Glutamatergic neuron (in vitro differentiated cells): ENCODE measurements at regions not wholly inside any gene's neighbourhood (a gene's known extent, or its start where the extent isn't known, plus 50 kb on each side); places are given as distances from the start of the nearest gene placed in this dataset.

ENCODE experiments used
- DNase-seq: peaks from one replicate; pipeline ENCODE4 v3.0.0; 2022
- H3K27ac Mint-ChIP-seq: one replicate; pipeline ENCODE4 v1.8.0; 2020; ENCODE audit warnings: mild to moderate bottlenecking, mixed read lengths, inconsistent platforms; ENCODE audit not compliant: unreplicated experiment
- H3K27me3 Mint-ChIP-seq: one replicate; pipeline ENCODE4 v1.8.0; 2020; ENCODE audit warnings: mild to moderate bottlenecking, moderate library complexity, mixed read lengths, inconsistent platforms; ENCODE audit not compliant: unreplicated experiment
- H3K36me3 Mint-ChIP-seq: one replicate; pipeline ENCODE4 v1.8.0; 2020; ENCODE audit warnings: mild to moderate bottlenecking, mixed read lengths, inconsistent platforms; ENCODE audit not compliant: unreplicated experiment
- H3K4me1 Mint-ChIP-seq: one replicate; pipeline ENCODE4 v1.8.0; 2020; ENCODE audit warnings: mild to moderate bottlenecking, low read depth, mixed read lengths, inconsistent platforms; ENCODE audit not compliant: unreplicated experiment
- H3K4me3 Mint-ChIP-seq: one replicate; pipeline ENCODE4 v1.8.0; 2020; ENCODE audit warnings: mild to moderate bottlenecking, mixed read lengths, inconsistent platforms; ENCODE audit not compliant: unreplicated experiment
- H3K9me3 Mint-ChIP-seq: one replicate; pipeline ENCODE4 v1.8.0; 2020; ENCODE audit warnings: mild to moderate bottlenecking, moderate library complexity, mixed read lengths, inconsistent platforms; ENCODE audit not compliant: unreplicated experiment
- TF ChIP-seq, protein P1 (sequence below): fragments of 200-600 bp; sonication (generic); IDR thresholded peaks from one replicate; pipeline ENCODE4 v1.5.0; 2021; ENCODE audit not compliant: partially characterized antibody, unreplicated experiment

DNA sequence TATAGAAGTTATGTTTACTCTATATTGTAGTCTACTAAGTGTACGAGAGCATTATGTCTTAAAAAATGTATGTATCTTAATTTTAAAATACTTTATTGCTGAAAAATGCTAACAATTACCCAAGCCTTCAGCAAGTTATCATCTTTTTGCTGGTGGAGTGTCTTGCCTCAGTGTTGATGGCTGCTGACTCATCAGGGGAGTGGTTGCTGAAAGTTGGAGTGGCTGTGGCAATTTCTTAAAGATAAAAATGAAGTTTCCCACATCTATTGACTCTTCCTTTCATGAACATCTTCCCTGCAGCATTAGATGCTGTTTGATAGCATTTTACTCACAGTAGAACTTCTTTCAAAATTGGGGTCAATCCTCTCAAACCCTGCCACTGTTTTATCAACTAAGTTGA, 95.8 kb downstream of the CDC7 start:
- no peak overlapping the region for H3K4me3 Mint-ChIP-seq
- H3K36me3 Mint-ChIP-seq: no peaks in the 10 kb centered on the region
- H3K4me1 Mint-ChIP-seq: no peaks in the 10 kb centered on the region
- peaks cover 8% of the 10 kb centered on the region for H3K27me3 Mint-ChIP-seq
- no peak for DNase-seq
- H3K9me3 Mint-ChIP-seq: peaks cover 2% of the 10 kb centered on the region
- TF ChIP-seq, protein P1, sequence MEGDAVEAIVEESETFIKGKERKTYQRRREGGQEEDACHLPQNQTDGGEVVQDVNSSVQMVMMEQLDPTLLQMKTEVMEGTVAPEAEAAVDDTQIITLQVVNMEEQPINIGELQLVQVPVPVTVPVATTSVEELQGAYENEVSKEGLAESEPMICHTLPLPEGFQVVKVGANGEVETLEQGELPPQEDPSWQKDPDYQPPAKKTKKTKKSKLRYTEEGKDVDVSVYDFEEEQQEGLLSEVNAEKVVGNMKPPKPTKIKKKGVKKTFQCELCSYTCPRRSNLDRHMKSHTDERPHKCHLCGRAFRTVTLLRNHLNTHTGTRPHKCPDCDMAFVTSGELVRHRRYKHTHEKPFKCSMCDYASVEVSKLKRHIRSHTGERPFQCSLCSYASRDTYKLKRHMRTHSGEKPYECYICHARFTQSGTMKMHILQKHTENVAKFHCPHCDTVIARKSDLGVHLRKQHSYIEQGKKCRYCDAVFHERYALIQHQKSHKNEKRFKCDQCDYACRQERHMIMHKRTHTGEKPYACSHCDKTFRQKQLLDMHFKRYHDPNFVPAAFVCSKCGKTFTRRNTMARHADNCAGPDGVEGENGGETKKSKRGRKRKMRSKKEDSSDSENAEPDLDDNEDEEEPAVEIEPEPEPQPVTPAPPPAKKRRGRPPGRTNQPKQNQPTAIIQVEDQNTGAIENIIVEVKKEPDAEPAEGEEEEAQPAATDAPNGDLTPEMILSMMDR: no peak
- H3K27ac Mint-ChIP-seq: no peak overlapping the region

DNA sequence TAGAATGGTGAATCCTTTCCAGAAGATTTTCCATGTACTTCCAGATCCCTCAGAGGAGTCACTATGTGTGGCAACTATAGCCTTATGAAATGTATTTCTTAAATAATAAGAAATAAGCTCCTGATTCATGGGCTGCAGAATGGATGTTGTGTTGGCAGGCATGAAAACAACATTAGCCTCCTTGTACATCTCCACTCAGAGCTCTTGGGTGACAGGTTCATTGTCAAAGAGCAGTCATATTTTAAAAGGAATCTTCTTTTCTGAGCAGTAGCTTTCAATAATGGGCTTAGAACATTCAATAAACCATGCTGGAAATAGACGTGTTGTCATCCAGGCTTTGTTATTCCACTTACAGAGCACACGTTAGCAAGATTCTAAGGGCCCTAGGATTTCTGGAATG, 96.6 kb downstream of the CDC7 start:
- DNase-seq: no peak
- H3K36me3 Mint-ChIP-seq: no peaks in the 10 kb centered on the region
- H3K27me3 Mint-ChIP-seq: peaks cover 8% of the 10 kb centered on the region
- no peak overlapping the region for H3K4me3 Mint-ChIP-seq
- TF ChIP-seq, protein P1: no peak
- peaks cover 5% of the 10 kb centered on the region for H3K4me1 Mint-ChIP-seq
- no peak overlapping the region for H3K27ac Mint-ChIP-seq
- H3K9me3 Mint-ChIP-seq: peaks cover 2% of the 10 kb centered on the region

DNA sequence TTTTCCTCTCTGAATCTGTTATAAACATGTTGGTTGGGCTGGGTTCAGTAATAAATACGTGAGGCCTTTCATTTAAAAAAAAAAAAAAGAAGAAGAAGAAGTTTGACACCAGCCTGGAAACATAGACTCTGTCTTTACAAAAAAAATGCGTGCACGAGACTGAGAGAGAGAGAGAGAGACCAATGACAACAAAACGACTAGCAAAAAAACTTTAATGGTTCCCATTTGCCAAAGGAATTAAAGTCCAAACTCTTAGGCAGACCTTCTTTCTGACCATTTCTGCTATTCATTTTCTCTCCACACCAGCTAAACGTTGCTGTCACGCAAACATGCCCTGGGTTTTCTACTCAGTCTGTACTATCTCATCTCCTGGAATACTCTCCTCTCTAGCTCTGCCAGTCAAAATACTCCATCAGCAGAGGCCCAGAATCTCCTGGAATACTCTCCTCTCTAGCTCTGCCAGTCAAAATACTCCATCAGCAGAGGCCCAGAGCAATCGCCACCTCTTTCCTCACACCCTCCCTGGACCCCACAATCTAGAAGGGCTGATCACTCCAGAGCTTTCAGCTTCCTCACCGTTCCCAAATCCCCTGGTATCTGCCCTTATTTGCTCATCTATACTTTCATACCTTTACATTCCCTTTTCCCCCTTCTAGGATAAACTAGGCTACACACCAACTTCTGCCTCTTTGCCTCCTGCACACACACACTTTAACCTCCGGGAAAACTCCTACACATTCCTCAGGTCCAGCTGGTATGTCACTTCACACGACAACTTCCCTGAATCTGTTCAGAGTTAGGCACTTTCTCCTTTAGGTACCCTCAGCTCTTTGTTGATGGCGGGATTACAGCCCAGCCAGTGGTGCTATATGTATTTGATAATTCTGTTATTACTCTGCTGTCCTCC, 100.0 kb downstream of the CDC7 start:
- Mint-ChIP-seq H3K36me3 (no peaks in the 10 kb centered on the region), H3K9me3 (peaks cover 2% of the 10 kb centered on the region), H3K4me3 (no peak overlapping the region), H3K4me1 (peaks cover 11% of the 10 kb centered on the region), H3K27ac (no peak overlapping the region), H3K27me3 (peaks cover 8% of the 10 kb centered on the region)
- no peak for DNase-seq
- TF ChIP-seq, protein P1: no peak

DNA sequence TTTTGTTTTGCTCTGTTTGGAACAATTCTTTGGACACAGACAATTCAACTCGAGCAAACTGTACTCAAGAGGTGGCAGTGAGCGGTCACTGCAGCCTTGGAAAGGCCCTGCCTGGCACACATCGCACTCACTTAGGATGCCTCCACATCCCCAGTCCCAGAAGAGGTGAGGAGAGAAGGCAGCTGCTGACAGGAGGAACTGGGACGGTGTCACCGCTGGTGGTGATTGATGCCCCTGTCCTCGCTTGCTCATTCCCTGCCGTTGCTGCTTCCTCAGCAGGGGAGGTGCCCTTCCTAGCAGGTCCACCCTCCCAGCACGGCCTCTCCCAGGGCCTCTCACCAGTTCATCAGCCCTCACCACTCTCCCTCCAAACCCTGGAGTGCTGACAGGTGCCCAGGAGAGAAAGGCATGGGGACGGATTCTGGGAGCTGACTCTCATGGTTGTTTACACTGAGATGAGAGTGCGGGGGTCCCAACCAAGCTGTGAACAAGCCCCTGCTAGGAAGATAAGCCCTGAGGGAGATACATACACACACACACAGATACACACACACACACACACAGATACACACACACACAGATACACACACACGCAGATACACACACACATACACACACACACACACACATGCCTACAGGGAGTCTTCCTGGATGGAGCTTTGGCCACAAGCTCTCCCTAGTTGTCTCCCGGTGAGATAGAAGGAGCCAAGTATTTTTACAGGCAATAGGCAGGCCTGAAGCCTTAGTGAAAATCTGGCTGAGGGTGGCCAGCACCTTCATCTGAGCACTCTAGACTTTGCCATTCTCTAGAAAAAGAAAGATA, 101.1 kb downstream of the CDC7 start:
- no peak for DNase-seq
- Mint-ChIP-seq H3K4me1 (peaks cover 11% of the 10 kb centered on the region), H3K27ac (no peak overlapping the region), H3K4me3 (no peak overlapping the region), H3K27me3 (peaks cover 8% of the 10 kb centered on the region), H3K36me3 (no peaks in the 10 kb centered on the region), H3K9me3 (peaks cover 3% of the 10 kb centered on the region)
- TF ChIP-seq, protein P1: no peak

DNA sequence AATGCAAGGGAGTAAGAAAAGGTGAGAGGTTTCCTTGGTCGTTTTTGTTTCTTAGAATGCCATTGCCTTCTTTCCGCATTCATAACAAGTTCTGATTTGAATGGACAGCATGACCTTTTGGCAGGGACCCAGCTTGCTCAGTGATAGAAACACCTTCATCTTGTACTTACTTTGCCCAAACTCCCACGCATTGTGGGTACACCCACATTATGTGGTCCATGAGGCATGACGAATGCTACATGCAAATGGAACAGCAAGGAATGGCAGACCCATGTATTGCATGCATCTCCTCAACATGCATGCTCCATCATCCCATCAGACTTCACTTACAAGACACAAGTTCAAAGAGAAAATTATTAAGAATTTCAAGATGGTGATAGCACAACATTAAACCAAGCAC, 102.8 kb downstream of the CDC7 start:
- Mint-ChIP-seq H3K4me1 (peaks cover 11% of the 10 kb centered on the region), H3K27ac (no peak overlapping the region), H3K27me3 (peaks cover 6% of the 10 kb centered on the region), H3K9me3 (peaks cover 1% of the 10 kb centered on the region), H3K36me3 (no peaks in the 10 kb centered on the region), H3K4me3 (no peak overlapping the region)
- TF ChIP-seq, protein P1: no peak
- no peak for DNase-seq
